RCC 7860 (cell line): ENCODE measurements at regions not wholly inside any gene's neighbourhood (a gene's known extent, or its start where the extent isn't known, plus 50 kb on each side); places are given as distances from the start of the nearest gene placed in this dataset.
A peak's percentile ranks its signal among the peaks of the same experiment; 100 is the strongest.
"Not testable (repeated sequence)": the region's sequence is repeated elsewhere in the genome, so short reads cannot be mapped to it uniquely, and the experiment has no call there.

Source experiments
- DNase-seq: peaks from one replicate; pipeline ENCODE4 v3.0.0-alpha.2; 2015; ENCODE audit warnings: low spot score
- FAIRE-seq: peaks from 2 replicates; lab custom pipeline; 2012; peaks lifted over from hg19 to GRCh38; lab: Jason Lieb, UNC

- not testable (repeated sequence) for FAIRE-seq, DNase-seq
Measured at GRCh38 chr16:29097965-29098364, 113.1 kb downstream of the LAT start.

- peak; percentile 57 for FAIRE-seq
- DNase-seq = not testable (repeated sequence)
Measured at GRCh38 chr16:29094729-29095624, 110.1 kb downstream of the LAT start.

DNA sequence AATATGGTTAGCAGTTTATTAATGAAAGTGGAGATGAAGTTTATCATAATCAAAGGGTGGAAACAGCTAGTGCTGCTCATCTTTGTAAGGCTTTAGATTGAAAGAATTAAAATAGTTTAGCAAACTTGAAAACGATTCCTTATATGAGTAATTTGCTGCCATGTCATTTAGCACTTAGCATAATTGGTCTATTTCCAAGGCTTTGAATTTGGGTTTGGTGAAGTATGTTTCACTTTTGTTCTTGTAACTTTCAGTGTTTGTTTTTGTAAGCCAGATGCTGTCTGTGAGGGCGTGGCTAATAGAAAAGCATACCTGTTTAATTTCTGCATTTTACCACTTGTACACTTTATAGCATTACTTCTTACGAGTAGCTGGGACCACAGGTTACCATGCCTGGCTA, 109.5 kb downstream of the LAT start:
- not testable (repeated sequence) for FAIRE-seq, DNase-seq

DNA sequence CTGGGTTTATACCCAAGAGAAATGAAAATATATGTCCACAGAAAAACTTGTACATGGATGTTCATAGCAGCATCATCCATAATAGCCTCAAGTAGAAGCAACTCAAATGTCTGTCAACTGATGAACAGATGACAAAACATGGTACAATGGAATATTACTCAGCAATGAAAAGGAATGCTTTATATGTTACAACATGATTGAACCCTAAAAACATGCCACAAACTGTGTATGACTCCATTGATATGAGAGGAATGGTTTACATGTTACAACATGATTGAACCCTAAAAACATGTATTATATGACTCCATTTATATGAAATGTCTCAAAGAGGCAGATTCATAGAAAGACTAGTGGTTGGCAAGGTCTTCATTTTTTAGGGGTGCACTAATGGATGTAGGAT, 104.8 kb downstream of the LAT start:
- not testable (repeated sequence) for DNase-seq, FAIRE-seq

DNA sequence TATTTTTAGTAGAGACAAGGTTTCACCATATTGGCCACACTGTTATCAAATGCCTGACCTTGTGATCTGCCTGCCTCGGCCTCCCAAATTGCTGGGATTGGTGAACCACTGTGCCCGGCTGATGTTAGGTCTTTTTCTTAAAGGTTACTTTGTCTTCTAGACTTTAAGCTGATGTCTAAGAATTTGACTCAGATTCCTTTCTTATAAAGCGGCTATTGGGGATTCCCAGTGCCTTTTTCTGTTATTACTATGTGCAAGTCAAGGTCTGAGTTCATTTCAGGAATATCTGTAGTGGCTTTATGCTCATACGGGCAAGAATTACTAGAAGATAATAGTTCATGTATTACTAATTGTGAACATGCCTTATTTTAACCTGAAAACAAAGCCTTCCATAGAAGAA, 102.8 kb downstream of the LAT start:
- DNase-seq, FAIRE-seq: not testable (repeated sequence)

DNA sequence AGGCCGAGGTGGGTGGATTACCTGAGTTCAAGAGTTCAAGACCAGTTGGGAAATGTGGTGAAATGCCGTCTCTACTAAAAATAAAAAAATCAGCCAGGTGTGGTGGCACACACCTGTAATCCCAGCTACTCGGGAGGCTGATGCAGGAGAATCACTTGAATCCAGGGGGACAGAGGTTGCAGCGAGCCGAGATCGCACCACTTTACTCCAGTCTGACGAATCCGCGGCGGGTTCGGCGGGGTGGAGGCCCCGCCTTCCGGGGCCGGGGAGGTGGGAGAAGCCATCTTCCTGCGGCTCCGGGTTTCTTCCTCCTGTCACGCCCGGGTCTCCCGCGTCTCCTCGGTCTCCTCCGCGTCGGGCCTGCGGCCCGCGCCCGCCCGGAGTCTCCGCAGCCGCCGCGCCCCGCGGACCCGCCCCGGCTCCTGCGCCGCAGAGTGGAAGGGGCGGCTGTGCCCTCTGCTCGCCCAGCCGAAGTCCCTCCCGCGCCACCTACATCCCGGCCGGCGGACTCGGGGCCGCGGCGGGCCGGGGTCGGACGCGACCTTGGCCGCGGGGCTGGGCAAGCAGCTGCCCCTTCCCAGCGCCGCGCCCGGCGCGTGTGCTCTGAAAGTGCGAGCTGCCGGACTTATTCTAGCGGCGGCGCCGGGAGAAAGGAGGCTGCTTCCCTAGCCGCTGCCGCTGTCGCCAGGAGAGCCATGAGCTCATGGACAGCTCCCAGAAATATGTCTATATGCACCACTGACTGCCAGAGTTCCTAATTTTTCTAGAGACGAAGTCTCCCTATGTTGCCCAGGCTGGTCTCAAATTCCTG, 97.2 kb downstream of the LAT start:
- not testable (repeated sequence) for FAIRE-seq, DNase-seq

- DNase-seq, FAIRE-seq: not testable (repeated sequence)
Measured at GRCh38 chr16:29074554-29075402, 89.9 kb downstream of the LAT start.

DNA sequence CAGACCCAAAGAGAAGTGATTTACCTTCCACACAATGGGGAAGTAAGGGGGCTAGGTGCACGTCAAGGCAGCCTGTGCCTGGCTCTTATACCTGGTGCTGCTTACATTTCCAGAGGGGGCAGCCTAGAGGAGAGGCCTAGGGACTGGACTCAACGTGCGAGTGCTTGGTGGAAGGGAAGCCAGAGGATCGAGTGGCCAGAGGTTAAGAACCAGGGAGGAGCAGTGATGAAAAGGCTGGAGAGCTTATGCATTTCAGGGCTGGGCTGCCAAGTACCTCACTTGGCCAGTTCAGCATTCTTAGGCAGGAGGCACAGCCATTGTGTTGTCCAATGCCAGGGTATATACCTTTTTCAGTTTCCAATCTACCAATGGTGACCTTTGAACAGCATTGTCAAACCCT, 77.4 kb downstream of the LAT start:
- not testable (repeated sequence) for FAIRE-seq, DNase-seq

DNA sequence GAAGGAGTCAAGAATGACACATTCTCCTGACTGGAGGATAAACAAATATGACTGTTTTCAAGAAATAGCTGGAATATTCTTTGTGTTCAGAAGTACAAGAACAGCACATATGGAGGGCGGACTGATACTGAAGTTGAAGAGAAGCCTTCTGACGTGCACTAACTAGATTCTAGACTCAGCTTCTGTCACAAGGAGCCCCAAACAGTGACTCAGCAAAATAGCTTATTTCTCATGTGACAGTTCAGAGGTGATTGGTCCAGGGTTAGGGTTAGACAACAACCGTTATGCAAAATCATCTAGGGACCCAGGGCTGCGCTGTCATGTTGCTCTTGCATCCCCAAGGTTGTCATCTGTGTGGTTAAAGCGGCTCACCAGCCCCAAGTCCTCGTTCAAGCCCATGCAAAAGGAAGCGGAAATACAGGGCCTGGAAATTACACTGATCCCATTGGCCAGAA, 76.6 kb downstream of the LAT start:
- DNase-seq, FAIRE-seq: not testable (repeated sequence)

- not testable (repeated sequence) for DNase-seq, FAIRE-seq
Measured at GRCh38 chr16:29060022-29060810, 75.4 kb downstream of the LAT start.

DNA sequence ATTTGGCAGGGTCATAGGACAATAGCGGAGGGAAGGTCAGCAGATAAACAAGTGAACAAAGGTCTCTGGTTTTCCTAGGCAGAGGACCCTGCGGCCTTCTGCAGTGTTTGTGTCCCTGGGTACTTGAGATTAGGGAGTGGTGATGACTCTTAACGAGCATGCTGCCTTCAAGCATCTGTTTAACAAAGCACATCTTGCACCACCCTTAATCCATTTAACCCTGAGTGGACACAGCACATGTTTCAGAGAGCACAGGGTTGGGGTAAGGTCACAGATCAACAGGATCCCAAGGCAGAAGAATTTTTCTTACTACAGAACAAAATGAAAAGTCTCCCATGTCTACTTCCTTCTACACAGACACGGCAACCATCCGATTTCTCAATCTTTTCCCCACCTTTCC, 74.7 kb downstream of the LAT start:
- not testable (repeated sequence) for DNase-seq, FAIRE-seq
